CMK (cell line): ENCODE measurements at regions not wholly inside any gene's neighbourhood (a gene's known extent, or its start where the extent isn't known, plus 50 kb on each side); places are given as distances from the start of the nearest gene placed in this dataset.

Experiments used
- DNase-seq: peaks from one replicate; pipeline ENCODE4 v3.0.0-alpha.2; 2010; ENCODE audit warnings: low read depth

DNA sequence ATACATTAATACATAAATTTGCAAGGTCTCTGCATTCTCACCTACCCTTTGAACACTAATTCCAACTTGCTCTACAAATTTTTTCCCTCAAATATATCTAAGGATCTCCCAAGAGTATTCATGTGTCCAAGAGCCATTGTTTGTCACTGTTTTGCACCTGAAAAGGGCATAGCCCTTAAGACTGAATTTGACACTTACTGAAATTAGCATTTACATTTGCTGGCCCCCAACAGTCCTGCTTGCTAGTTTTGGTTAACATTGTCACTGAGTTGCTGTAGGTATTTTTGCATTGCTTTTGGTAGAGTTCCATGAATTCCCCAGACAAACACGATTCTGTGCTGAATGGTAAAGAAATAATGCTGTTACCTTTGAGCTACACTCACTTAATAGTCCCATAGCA is 57.3 kb downstream of the KCNA4 start:
- DNase-seq, result no peak

DNA sequence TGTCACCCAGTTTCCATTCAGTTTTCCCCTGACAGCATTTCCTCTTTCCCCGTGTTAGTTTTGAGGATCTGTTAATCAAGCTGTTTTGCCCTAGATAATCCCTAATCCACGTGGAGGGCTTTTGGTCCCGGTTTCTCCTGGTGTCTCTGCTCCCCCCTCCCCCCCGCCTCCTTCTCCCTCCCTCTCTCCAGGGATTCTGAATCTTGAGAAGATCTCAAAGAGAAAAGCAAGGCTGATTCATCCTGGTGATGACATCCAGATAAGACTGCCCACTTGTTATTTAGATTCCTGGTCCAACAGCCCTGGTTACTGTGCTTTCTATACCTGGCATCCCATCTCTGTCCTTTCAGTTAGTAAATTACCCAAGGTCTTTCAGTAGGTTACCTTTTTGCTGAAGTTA is 59.4 kb downstream of the KCNA4 start:
- DNase-seq, result no peak

DNA sequence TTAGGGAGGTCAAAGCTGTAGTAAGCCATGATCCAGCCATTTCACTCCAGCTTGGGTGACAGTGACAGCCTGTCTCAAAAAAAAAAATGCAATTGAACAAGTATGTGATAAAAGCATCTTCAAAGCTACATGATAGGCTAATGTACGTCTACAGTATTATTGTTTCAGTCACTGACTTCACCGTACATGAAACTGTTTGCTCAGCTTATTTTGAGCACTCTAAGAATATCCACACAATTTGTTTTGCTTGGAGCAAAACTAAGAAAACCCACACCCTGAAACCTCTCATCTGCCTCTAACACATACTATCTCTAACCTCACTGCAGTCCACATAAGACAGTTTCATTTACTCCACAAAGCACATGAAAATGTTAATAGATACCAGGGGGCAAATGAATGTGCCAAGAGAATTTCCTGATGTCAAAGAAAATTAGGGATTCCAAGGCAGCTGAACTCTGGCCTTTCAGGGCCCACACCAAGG is 60.7 kb downstream of the KCNA4 start:
- no peak for DNase-seq

DNA sequence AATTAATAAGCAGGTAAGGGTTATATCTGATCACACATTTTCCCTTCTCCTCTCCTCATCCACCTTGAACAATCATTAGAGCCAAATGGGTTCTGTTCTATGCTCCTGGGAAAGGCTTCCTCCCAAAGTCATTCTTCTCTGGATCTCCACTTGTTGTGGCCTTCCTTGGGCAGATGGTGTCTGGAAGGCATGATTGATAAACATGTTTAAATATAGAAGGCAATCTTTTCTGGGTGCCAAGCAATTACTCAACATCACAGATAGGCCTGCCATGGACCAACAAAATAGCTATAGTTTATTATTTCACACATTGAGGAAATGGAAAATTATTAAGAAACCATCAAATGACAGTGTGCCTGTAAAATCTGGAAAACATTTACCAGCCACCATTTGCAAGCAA is 73.5 kb downstream of the KCNA4 start:
- no peak for DNase-seq

DNA sequence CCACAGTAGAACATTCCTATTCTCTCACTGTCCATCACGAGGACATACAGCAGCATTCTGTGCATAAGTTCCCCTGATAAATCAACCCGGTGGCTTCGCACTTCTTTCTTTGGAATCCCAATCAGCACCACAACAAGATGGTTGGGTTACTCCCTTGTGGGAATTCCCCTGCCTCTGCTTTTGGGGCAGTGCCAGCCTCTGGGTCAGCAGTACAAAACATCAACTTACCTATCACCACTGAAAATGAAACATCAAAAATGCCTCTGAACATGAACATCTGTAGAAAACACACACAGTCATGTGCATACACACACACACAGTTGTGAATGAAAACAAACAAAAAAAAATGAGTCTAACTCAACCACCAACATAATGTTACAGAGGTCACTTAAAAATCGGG is 79.3 kb downstream of the KCNA4 start:
- DNase-seq, result no peak

DNA sequence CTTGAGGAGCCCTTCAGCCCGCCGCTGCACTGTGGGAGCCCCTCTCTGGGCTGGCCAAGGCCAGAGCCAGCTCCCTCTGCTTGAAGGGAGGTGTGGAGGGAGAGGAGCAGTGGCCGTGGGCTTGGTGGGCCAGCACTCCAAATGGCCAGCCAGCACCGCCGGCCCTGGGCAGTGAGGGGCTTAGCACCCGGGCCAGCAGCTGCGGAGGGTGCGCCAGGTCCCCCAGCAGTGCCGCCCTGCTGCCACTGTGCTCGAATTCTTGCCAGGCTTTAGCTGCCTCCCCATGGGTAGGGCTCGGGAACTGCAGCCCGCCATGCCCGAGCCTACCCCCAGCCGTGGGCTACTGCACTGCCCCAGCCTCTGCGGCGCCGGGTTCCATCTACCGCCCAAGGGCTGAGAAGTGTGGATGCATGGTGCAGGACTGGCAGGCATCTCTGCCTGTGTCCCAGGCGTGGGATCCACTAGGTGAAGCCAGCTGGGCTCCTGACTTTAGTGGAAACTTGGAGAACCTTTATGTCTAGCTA is 82.7 kb downstream of the KCNA4 start:
- DNase-seq, result no peak

DNA sequence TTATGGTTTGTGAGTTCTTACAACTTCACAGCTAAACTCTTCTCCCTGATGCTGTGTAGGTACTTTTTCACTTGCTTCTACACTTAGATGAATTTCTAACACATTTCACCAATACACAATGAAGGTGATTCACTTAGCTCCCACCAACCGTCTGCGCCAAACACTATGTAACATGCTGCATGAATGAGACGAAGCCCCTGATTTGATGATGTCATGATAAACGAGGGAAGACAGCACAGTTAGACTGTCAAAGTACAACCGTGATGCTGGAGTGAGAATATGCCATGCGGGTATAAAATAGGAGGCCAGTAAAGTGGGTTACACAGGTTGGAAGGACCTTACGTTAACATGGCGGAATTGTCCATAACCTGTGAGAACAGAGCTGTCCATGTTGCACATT is 100.8 kb downstream of the KCNA4 start:
- DNase-seq, result no peak

DNA sequence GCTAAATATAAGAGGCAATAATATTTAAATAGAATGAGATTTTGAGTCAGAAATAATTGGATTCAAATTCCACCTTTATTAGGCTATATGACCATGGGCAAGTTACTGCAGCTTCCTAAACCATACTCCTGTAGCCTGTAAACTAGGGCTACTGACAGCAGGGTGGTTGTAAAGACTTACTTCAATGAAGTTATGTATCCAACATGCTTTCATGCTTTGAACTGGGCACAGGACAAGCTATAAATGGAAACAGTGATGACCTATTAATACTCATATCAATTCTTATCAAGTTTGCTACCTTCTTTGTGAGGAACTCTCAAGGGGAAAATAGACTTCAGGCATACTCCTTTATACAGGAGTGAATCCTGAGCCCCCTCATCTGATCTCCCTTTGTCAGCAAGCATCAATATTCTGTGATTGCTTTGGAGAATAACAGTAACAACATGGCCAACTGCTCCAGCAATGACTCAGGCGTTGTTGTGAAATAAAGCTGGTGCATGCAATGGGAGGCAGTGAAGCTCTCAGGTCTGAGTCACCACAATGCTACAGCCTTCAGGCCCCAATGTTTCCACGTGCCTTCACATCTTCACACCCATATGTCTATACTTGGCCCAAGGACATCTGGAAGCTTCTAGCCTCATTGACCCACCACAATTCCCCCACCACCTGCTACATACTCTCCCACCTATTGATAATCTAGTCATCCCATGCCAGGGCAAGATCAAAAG is 102.5 kb downstream of the KCNA4 start:
- no peak for DNase-seq

DNA sequence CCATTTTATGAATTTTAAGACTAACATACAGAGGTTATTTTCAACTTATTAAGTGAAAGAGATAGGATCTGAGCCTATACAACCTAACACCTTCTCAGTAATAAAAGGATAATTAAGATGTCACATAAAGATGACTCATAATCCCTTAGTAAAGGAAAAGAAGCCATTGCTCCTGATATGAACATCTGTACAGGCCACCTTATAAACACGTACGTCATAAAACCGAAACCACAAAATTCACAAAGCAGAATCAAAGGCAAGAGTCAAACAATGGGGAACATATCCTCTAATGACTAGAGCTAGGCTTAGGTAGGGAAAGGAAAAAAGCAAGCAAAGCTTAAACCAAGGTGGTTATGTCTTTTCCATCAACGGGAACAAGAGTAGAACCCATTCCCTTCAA is 103.5 kb downstream of the KCNA4 start:
- no peak for DNase-seq

DNA sequence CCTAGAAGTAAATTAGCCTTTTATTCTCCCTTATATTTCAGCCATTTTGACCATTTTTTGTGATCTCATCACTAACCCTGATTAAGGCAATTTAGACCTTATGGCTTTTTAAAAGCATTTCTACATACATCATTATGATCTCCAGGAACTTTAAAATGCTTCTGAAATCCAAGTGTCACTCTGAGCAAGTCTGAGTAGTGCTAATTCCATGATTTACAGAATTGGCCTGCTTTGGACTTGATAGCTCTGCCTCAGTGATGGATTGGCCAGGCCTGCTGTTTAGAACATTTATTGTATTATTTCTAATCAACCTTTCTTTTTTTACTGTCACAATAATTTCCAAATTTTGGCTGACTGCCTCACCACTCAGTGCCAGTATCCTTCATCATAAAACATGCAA is 116.4 kb downstream of the KCNA4 start:
- no peak for DNase-seq

DNA sequence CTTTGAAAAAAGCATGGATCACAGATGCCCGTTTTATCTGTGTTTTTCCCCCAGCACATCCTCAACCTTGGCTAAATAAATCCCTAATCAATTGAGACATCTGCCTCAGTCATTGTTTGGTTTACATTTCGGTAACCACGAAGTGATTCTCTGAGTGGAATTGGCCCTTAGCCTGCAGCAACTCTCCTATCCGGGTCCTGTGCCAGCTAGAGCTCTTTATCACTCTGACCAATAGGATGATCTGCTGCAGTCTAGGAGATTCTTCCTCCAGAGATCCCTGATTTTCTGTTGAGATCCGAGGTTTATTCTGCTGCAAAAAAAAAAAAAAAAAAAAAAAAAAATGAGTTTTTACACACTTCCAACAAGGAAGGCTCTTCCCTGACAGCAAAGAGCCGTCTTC is 137.3 kb downstream of the KCNA4 start:
- DNase-seq, result no peak

DNA sequence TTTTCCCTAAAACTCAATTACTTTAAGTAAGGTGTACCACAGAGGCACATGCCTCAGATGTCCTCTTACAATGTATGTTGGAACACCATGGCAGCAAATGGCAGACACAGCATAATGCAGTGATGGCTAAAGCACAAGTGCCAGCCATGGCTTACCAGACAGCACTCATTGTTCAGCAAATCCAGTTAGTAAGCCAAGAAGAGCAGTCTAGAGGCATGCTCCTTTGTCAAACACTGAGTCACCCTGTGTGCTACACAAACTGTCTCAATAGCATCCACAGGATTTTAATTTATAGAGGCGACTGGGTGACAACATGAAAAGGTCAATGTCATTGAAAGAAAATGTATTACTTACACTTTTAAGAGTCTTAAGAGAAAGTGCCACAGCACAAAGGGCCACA is 140.6 kb downstream of the KCNA4 start:
- no peak for DNase-seq

DNA sequence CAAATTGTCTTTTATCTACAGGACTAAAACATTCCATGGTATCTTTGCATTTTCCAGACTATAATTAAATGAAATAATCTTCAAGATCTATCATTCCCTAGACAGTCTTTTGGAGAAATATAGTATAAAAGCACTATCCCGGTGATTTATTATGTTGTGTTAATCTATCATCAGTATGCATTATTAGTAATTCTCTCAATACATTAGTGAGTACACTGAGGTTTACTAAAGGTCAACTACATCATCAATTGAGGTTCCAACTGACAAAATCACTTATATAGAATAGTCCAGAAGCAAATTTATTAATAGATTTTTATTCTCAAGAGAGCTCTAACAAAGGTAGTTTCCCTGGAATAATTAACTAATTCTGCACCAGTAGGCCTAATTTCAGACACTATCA is 169.6 kb downstream of the KCNA4 start:
- no peak for DNase-seq

DNA sequence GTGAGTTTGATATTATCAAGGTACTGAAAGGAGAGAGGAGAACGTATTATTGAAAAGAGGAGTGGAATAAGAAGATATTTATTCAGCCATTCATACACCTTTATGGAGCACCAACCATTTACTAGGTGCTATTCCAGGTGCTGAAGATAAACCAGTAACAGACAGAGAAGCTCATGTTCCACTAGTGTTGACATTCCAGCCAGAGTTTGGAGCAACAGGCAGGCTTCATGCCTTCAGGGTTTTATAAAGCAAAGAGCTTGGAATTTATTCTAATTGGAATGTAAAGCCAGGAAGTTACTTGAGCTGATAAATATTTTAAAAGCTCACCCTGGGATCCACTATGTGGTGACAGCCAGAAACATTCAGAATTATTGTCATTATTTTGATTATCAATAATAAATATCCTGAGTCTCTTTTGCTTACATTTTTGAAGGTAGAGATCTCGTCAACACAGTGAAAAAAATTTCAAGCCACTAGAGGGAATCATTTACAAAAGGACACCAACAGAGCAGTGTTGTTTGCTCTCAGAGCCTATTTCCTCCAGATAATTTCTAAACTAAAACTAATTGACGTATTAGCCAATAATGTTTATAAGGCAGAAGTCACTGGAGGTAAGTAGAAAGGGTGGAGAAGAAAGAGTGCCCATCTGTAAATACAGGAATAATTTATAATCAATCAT is 172.0 kb downstream of the KCNA4 start:
- DNase-seq, result no peak

DNA sequence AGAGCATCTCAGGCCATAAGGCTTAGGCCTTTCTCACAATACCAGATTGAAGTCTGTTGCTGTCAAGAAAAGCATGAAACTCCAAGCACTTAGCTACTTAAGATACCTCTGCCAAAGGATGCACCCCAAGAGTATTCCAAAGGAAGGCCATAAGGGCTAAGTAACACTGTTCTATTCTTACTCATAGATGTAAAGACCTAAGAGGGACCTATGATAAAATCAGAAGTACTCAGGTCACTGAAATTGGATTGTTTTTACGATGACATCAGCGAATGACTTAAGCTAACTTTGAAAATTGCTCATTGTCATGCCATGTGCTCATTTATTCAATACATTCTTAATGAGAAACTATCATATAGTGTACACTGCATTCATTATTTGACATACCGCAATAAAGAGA is 172.8 kb downstream of the KCNA4 start:
- no peak for DNase-seq

DNA sequence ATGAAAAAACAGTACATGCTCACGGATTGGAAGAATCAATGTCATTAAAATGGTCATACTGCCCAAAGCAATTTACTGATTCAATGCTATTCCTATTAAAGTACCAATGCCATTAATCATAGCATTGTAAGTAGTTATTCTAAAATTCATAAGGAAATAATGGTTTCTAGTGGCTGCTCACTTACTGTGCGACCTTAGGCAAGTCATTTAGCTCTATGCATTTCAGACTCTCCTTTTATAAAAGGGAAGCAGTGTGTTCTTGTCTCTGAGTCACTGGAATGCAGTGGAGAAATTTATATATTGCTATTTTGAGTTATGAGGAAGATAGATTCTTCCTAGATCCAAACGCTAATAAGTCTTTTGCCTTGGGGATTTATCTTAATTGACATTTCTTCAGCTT is 174.8 kb downstream of the KCNA4 start:
- DNase-seq, result no peak

DNA sequence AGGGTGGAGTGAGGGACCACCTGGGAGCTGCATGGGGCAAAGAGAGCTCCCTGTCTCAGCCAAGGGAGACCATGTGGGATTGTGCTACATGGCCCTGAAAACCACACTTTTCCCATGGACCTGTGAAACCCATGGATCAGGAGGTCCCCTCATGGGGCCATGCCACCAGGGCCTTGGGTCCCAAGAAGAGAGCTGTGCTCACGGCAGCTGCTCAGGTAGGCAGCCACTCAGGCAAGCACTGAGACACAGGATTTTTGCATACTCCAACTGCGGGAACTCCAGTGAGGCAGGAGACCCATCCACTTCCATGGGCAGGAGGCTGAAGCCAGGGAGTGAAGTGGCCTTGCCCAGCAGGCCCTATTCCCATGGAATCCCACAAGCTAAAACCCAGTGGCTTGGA is 190.0 kb downstream of the KCNA4 start:
- DNase-seq, result no peak

DNA sequence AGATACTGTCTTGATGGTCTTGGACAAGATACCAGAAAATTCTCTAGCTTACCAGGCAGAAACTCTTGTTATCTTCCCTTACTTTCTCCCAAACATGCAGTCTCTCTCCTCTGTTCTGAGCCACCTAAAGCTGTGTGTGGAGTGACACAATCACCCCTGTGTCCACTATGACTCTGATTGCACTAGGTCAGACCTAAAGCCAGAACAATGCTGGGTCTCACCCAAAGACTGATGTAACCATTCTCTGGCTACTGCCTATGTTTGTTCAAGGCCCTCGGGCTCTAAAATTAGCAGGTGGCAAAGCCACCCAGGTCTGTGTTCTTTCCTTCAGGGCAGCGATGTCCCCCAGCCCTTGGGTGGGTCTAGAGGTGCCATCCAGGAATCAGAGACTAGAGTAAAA is 200.5 kb downstream of the KCNA4 start:
- DNase-seq, result no peak

DNA sequence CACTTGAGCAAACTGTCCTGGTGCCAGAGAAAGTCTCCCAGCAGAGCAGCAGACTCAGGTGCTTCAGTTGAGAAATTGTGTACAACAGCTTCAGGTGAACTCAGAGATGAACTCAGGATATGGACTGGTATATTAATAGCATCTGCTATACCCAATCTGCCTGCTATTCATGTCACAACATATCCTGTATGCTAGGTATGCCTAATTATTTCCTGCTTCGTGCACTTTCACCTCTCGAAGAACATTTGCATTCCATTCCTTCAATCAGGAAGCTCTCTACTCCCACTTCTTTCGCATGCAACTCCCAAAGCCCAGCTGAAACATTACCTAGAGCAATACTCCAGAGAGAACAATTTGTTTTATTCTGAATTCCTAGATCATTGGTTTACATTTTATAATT is 207.7 kb downstream of the KCNA4 start:
- no peak for DNase-seq

DNA sequence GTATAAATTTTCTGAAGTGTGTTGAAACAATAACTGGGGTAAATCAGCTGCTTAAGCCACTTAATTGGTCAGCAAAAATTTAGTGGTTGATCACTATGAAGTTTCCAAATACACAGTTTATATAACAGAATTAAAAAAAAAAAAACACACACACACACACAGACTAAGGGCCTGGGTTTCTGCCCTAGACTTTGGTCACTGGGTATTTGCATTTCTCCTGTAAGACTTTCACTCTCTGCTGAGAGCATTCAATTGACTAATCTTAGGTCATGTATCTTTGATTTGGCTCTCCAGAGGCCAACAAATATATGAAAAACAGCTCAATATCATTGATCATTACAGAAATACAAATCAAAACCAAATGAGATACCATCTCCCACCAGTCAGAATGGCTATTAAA is 214.3 kb downstream of the KCNA4 start:
- no peak for DNase-seq

DNA sequence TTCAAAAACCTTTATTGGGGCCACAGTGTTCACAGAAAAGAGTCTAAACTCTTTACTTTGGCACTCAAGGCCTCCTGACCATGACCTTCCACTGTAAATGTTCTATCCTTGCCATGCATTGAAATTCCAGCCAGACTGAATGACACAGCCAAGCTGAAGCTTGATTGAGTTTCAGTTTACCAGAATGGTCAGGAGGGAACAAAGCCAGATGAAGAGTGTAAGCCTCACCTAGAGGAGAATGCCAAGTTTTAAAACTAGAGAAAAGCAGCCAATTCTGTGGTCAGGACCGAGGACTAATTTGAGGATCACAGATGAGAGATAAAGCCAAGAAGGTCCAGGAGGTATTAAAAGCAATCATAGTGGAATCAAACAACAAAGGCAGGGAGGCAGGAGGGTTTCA is 215.3 kb downstream of the KCNA4 start:
- no peak for DNase-seq

DNA sequence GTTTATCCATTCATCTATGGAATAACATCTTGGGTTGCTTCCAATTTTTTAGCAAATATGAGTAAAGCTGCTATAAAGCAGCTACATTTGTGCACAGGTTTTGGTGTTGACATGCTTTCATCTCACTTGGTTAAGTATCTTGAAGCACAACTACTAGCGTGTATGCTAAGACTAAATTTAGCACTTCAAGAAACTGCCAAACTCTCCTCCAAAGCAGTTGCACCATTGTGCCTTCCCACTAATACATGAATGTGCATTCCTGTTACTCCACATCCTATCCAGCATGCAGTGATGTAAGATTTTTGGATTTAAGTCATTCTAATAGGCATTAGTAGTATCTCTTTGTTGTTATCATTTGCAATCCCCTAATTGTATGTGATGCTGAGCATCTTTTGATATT is 230.7 kb downstream of the KCNA4 start:
- no peak for DNase-seq

DNA sequence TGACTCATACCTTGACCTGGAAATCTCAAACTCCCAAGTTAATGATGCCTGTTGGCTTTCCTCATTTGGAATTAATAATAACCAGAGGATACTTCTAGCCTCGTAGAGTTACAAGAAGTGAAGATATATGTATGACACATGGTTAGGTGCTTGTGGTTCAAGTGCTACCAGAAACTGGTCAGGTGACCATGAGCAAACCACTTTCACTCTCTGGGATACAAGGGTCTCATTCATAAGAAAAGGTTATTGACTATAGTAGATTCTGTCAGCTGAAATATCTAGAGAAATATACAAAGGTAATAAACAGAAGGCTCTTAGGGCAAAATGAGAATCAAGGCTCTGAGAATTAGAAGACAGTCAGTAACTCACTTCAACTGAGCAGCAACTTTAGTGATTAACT is 233.3 kb downstream of the KCNA4 start:
- no peak for DNase-seq

DNA sequence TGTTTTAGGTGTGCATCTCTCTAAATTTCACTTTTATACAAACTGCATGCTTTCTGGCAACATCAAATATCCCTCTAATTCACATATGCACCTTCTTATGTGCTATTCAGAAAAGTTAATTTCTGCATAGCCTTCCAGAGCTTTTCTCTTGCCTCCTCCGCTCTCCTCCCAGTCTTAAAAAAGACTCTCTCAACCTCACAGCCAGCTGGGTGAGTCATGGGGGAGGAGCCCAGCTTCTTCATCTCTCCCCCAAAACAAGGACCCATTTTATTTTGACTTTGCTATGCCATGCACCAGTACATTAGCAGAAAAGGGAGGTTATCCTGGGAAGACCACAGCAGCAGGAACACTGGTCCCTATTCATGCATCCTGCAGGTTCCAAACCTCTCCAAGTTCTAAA is 234.4 kb downstream of the KCNA4 start:
- no peak for DNase-seq
